ENCODE measurements at regions not wholly inside any gene's neighbourhood (a gene's known extent, or its start where the extent isn't known, plus 50 kb on each side); places are given as distances from the start of the nearest gene placed in this dataset.
"Not testable (repeated sequence)": the region's sequence is repeated elsewhere in the genome, so short reads cannot be mapped to it uniquely, and the experiment has no call there.

DNA sequence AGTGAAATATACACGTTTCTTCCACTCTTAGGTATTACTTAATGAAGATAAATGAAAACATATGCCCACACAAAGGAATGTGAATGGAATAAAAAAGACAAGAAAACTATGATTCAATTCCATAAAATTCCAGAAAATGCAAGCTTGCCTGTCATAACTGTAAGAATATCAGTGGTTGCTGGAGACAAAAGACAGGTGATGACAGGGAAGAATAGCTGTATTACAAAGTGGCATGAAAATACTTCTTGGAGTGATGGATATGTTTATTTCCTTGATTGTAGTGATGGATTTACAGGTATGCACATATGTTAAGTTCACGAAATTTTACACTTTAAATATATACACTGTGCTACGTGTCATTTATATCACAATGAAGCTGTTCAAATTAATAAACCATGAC, 553.3 kb downstream of the HTR1A start:
- no peaks in the 10 kb centered on the region for H3K9me3 ChIP-seq (ENCODE audit: control insufficient read depth in 5 of 5, low read length in 5 of 5)
- no peak overlapping the region for H3K4me3 ChIP-seq (ENCODE audit: low read depth in 1 of 5, low read length in 5 of 5)
- H3K9ac ChIP-seq (ENCODE audit: low read length in 5 of 5), result no peak overlapping the region
- no peaks in the 10 kb centered on the region for H3K36me3 ChIP-seq (ENCODE audit: control insufficient read depth in 5 of 5, insufficient read depth in 5 of 5, low read length in 5 of 5)
- no peak overlapping the region for H3K27ac ChIP-seq (ENCODE audit: low read depth, low read length)
- no peaks in the 10 kb centered on the region for H3K4me1 ChIP-seq (ENCODE audit: control insufficient read depth in 5 of 5, insufficient read depth in 5 of 5, low read length in 5 of 5)
- H3K27me3 ChIP-seq (ENCODE audit: control insufficient read depth in 5 of 5, insufficient read depth in 4 of 5, low read length in 5 of 5), result no peaks in the 10 kb centered on the region

DNA sequence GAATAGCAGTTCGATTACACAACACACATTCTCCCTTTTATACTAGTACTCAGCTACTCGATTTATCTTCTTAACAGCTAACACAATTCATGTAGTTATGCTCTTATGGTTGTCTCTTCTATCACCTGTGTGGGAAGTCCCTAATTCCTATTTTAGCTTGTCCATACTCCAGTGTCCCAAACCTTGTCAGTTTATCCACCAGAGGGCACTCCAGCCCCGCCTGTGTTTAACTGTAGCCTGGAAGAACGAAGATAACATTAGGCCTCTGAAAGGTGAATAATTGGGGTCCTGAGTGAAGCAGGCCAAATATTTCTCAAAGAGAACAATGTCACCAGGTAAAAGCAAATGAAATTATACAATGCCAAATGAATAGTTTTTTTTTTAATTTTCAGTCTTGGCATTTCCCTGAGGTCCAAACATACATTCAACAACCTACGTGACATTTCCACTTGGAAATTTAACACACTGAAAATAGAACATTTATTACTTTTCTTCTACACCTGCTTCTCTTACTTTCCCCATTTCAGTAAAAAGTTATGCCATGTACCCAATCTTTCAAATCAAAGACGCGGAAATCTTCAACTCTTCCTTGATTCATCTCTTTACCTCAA, 560.7 kb downstream of the HTR1A start:
- H3K27me3 ChIP-seq (ENCODE audit: control insufficient read depth in 5 of 5, insufficient read depth in 4 of 5, low read length in 5 of 5), result no peaks in the 10 kb centered on the region
- H3K9ac ChIP-seq (ENCODE audit: low read length in 5 of 5), result no peak overlapping the region
- no peaks in the 10 kb centered on the region for H3K4me1 ChIP-seq (ENCODE audit: control insufficient read depth in 5 of 5, insufficient read depth in 5 of 5, low read length in 5 of 5)
- no peak overlapping the region for H3K27ac ChIP-seq (ENCODE audit: low read depth, low read length)
- H3K36me3 ChIP-seq (ENCODE audit: control insufficient read depth in 5 of 5, insufficient read depth in 5 of 5, low read length in 5 of 5), result no peaks in the 10 kb centered on the region
- H3K9me3 ChIP-seq (ENCODE audit: control insufficient read depth in 5 of 5, low read length in 5 of 5), result no peaks in the 10 kb centered on the region
- H3K4me3 ChIP-seq (ENCODE audit: low read depth in 1 of 5, low read length in 5 of 5), result no peak overlapping the region

DNA sequence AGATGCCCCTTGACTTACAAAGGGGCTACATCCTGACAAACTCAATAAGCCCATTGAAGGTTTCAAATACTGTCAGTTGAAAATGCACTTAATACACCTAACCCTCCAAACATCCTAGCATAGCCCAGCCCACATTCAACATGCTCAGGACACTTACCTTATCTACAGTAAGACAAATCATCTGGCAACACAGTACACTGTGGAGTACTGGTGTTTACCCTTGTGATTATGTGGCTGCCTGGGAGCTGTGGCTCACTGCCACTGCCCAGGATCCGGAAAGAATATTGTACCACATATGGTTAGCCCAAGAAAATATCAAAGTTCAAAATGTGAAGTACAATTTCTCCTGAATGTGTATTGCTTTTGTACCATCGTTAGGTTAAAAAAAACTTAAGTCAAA, 562.2 kb downstream of the HTR1A start:
- Histone ChIP-seq H3K36me3 (ENCODE audit: control insufficient read depth in 5 of 5, insufficient read depth in 5 of 5, low read length in 5 of 5) (no peaks in the 10 kb centered on the region), H3K4me3 (ENCODE audit: low read depth in 1 of 5, low read length in 5 of 5) (no peak overlapping the region), H3K9me3 (ENCODE audit: control insufficient read depth in 5 of 5, low read length in 5 of 5) (no peaks in the 10 kb centered on the region), H3K27ac (ENCODE audit: low read depth, low read length) (no peak overlapping the region), H3K27me3 (ENCODE audit: control insufficient read depth in 5 of 5, insufficient read depth in 4 of 5, low read length in 5 of 5) (no peaks in the 10 kb centered on the region), H3K4me1 (ENCODE audit: control insufficient read depth in 5 of 5, insufficient read depth in 5 of 5, low read length in 5 of 5) (no peaks in the 10 kb centered on the region), H3K9ac (ENCODE audit: low read length in 5 of 5) (no peak overlapping the region)

DNA sequence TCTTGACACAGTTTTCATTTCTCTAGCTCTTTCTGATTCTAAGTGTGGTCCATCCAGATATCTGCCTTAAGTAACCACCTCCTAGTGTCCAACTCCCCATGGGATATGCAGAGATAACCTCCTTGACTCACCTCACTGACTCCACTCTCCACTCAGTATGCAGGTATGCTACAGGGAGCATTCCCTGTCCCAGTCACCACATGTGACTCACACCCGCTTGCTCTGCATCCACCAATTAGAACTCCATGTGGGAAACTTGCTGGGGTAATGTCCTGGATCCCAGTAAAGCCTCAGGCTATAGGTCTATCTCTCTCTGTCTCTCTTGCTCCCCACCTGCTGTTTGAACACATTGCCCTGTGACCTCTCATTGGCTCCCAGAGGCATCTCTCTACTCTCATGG, 563.9 kb downstream of the HTR1A start:
- Histone ChIP-seq H3K36me3 (ENCODE audit: control insufficient read depth in 5 of 5, insufficient read depth in 5 of 5, low read length in 5 of 5) (no peaks in the 10 kb centered on the region), H3K27me3 (ENCODE audit: control insufficient read depth in 5 of 5, insufficient read depth in 4 of 5, low read length in 5 of 5) (no peaks in the 10 kb centered on the region), H3K27ac (ENCODE audit: low read depth, low read length) (no peak overlapping the region), H3K9ac (ENCODE audit: low read length in 5 of 5) (no peak overlapping the region), H3K4me1 (ENCODE audit: control insufficient read depth in 5 of 5, insufficient read depth in 5 of 5, low read length in 5 of 5) (no peaks in the 10 kb centered on the region), H3K4me3 (ENCODE audit: low read depth in 1 of 5, low read length in 5 of 5) (no peak overlapping the region), H3K9me3 (ENCODE audit: control insufficient read depth in 5 of 5, low read length in 5 of 5) (no peaks in the 10 kb centered on the region)

DNA sequence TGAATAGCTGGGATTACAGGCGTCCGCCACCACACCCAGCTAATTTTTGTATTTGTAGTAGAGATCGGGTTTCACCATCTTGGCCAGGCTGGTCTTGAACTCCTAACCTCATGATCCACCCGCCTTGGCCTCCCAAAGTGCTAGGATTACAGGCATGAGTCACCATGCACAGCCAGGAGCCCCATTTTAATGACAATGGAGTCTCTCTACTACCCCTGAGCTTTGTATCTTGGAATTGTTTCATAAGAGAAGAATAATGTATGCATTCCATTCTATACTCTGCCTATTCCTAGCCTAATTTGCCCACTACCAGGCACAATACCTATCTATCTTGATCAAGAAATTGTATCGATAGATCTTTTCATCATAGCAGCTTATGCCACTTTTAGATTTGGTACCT, 574.1 kb downstream of the HTR1A start:
- not testable (repeated sequence) for H3K4me3 ChIP-seq (ENCODE audit: low read depth in 1 of 5, low read length in 5 of 5); H3K27me3 ChIP-seq (ENCODE audit: control insufficient read depth in 5 of 5, insufficient read depth in 4 of 5, low read length in 5 of 5); H3K9me3 ChIP-seq (ENCODE audit: control insufficient read depth in 5 of 5, low read length in 5 of 5); H3K27ac ChIP-seq (ENCODE audit: low read depth, low read length); H3K36me3 ChIP-seq (ENCODE audit: control insufficient read depth in 5 of 5, insufficient read depth in 5 of 5, low read length in 5 of 5); H3K4me1 ChIP-seq (ENCODE audit: control insufficient read depth in 5 of 5, insufficient read depth in 5 of 5, low read length in 5 of 5); H3K9ac ChIP-seq (ENCODE audit: low read length in 5 of 5)

DNA sequence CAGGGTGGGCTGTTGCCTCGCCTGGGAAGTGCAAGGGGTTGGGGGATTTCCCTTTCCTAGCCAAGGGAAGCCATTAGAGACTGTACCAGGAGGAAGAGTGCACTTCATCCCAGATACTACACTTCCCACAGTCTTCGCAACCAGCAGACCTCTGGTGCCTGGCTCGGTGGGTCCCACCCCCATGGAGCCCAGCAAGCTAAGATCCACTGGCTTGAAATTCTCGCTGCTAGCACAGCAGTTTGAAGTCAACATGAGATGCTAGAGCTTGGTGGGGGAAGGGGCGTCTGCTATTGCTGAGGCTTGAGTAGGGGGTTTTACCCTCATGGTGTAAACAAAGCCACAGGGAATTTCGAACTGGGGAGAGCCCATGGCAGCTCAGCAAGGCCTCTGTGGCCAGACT, 586.4 kb downstream of the HTR1A start:
- H3K27ac ChIP-seq (ENCODE audit: low read depth, low read length), result no peak overlapping the region
- no peaks in the 10 kb centered on the region for H3K36me3 ChIP-seq (ENCODE audit: control insufficient read depth in 5 of 5, insufficient read depth in 5 of 5, low read length in 5 of 5)
- H3K9me3 ChIP-seq (ENCODE audit: control insufficient read depth in 5 of 5, low read length in 5 of 5), result no peaks in the 10 kb centered on the region
- no peaks in the 10 kb centered on the region for H3K4me1 ChIP-seq (ENCODE audit: control insufficient read depth in 5 of 5, insufficient read depth in 5 of 5, low read length in 5 of 5)
- no peak overlapping the region for H3K4me3 ChIP-seq (ENCODE audit: low read depth in 1 of 5, low read length in 5 of 5)
- no peak overlapping the region for H3K9ac ChIP-seq (ENCODE audit: low read length in 5 of 5)
- H3K27me3 ChIP-seq (ENCODE audit: control insufficient read depth in 5 of 5, insufficient read depth in 4 of 5, low read length in 5 of 5), result peaks cover 0 to 2% (median 0%) of the 10 kb centered on the region in 5 donors

DNA sequence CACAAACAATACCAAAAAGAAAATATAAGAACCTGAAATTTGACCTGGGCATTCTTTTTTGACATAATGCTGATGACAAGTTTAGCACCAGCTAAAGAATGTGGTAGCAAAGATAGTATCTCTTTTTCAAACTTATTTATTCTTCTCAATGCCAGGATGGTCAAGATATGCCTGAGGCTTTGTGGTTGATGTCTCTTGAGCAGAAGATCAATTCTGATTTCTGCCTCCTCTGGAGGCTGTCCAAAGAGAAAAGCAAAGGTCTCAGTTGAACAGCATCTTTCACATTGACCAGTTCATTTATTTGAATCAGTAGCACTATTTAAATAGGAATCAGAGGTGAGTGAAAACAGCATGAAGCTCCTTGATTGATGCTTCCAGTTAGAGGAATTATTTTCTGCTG, 588.2 kb downstream of the HTR1A start:
- Histone ChIP-seq H3K36me3 (ENCODE audit: control insufficient read depth in 5 of 5, insufficient read depth in 5 of 5, low read length in 5 of 5) (no peaks in the 10 kb centered on the region), H3K27me3 (ENCODE audit: control insufficient read depth in 5 of 5, insufficient read depth in 4 of 5, low read length in 5 of 5) (peaks cover 0 to 2% (median 0%) of the 10 kb centered on the region in 5 donors), H3K9me3 (ENCODE audit: control insufficient read depth in 5 of 5, low read length in 5 of 5) (no peaks in the 10 kb centered on the region), H3K4me3 (ENCODE audit: low read depth in 1 of 5, low read length in 5 of 5) (no peak overlapping the region), H3K4me1 (ENCODE audit: control insufficient read depth in 5 of 5, insufficient read depth in 5 of 5, low read length in 5 of 5) (no peaks in the 10 kb centered on the region), H3K9ac (ENCODE audit: low read length in 5 of 5) (no peak overlapping the region), H3K27ac (ENCODE audit: low read depth, low read length) (no peak overlapping the region)

DNA sequence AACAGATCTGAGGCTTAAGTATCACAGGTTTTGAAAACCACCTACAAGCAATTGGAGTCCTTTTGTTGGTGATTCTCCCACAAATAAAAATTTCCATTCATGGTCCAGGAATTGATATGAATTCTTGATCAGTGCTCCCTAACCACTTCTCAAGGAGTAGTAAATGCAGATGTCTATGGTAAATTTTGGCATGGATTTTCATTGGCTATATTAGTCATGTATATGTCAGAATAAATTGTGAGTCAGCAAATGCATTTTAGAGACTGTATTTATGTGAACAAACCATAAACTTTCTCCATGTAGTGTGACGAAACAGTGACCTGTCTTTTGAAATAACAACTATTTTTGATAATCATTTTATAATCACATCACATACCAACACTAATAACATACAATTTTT, 611.1 kb downstream of the HTR1A start:
- no peaks in the 10 kb centered on the region for H3K27me3 ChIP-seq (ENCODE audit: control insufficient read depth in 5 of 5, insufficient read depth in 4 of 5, low read length in 5 of 5)
- no peaks in the 10 kb centered on the region for H3K4me1 ChIP-seq (ENCODE audit: control insufficient read depth in 5 of 5, insufficient read depth in 5 of 5, low read length in 5 of 5)
- no peaks in the 10 kb centered on the region for H3K9me3 ChIP-seq (ENCODE audit: control insufficient read depth in 5 of 5, low read length in 5 of 5)
- no peaks in the 10 kb centered on the region for H3K36me3 ChIP-seq (ENCODE audit: control insufficient read depth in 5 of 5, insufficient read depth in 5 of 5, low read length in 5 of 5)
- no peak overlapping the region for H3K4me3 ChIP-seq (ENCODE audit: low read depth in 1 of 5, low read length in 5 of 5)
- no peak overlapping the region for H3K9ac ChIP-seq (ENCODE audit: low read length in 5 of 5)
- no peak overlapping the region for H3K27ac ChIP-seq (ENCODE audit: low read depth, low read length)

DNA sequence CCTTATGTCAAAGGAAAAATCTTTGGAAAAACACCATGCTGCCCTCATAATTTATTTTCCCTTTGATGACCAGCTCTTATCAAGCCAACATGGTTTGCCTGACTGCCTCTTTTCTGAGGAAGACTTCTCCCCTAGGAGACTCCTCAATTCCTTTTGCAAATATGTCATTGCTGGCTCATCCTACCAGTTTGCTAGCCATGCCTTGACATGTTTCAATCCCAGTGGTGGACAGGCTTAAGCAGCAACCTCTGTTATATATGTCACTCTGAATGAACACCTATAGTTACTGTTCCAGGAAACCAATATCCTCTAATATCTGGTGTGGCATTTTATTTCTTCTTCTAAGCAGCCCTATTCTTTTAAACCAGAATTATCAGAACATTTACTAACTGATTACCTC, 615.8 kb downstream of the HTR1A start:
- Histone ChIP-seq H3K4me3 (ENCODE audit: low read depth in 1 of 5, low read length in 5 of 5) (no peak overlapping the region), H3K27me3 (ENCODE audit: control insufficient read depth in 5 of 5, insufficient read depth in 4 of 5, low read length in 5 of 5) (no peaks in the 10 kb centered on the region), H3K36me3 (ENCODE audit: control insufficient read depth in 5 of 5, insufficient read depth in 5 of 5, low read length in 5 of 5) (no peaks in the 10 kb centered on the region), H3K4me1 (ENCODE audit: control insufficient read depth in 5 of 5, insufficient read depth in 5 of 5, low read length in 5 of 5) (no peaks in the 10 kb centered on the region), H3K9ac (ENCODE audit: low read length in 5 of 5) (no peak overlapping the region), H3K9me3 (ENCODE audit: control insufficient read depth in 5 of 5, low read length in 5 of 5) (peaks cover 0 to 3% (median 0%) of the 10 kb centered on the region in 5 donors), H3K27ac (ENCODE audit: low read depth, low read length) (no peak overlapping the region)

DNA sequence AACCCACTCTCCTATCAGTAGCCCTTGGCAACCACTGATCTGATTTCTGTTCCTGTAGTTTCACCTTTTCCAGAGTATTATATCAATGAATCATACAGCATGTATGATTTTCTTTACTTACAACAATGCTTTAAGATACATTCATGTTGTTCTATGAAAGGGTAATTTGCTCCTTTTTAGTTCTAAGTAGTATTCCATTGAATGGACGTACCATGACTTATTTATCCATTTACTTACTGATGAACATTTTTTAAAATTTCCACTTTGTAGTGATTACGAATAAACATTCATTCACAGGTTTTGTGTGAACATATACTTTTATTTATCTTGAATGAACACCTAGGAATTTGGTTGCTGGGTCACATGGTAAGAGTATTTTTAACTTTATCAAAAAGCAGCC, 620.8 kb downstream of the HTR1A start:
- H3K9ac ChIP-seq (ENCODE audit: low read length in 5 of 5), result no peak overlapping the region
- no peak overlapping the region for H3K4me3 ChIP-seq (ENCODE audit: low read depth in 1 of 5, low read length in 5 of 5)
- no peaks in the 10 kb centered on the region for H3K36me3 ChIP-seq (ENCODE audit: control insufficient read depth in 5 of 5, insufficient read depth in 5 of 5, low read length in 5 of 5)
- no peaks in the 10 kb centered on the region for H3K4me1 ChIP-seq (ENCODE audit: control insufficient read depth in 5 of 5, insufficient read depth in 5 of 5, low read length in 5 of 5)
- H3K27me3 ChIP-seq (ENCODE audit: control insufficient read depth in 5 of 5, insufficient read depth in 4 of 5, low read length in 5 of 5), result no peaks in the 10 kb centered on the region
- peaks cover 0 to 5% (median 4%) of the 10 kb centered on the region in 5 donors for H3K9me3 ChIP-seq (ENCODE audit: control insufficient read depth in 5 of 5, low read length in 5 of 5)
- H3K27ac ChIP-seq (ENCODE audit: low read depth, low read length), result no peak overlapping the region

DNA sequence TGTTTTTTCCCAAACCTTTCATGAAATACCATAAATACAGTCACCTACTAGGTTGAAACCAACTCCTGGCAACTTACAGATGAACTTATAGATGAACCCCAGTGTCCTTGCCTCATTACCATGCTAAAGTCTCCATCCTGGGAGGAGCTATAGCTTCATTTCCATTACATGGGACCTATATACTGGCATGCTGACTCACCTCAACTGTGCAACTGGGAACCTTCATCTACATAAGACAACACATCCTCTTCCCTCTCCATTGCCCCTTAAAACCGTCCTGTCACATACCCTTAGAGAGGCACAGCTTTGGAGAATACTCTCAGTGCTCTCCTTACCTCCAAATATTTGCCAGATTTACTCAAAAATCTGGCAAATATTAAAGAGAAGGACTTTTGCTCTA, 638.3 kb downstream of the HTR1A start:
- no peak overlapping the region for H3K4me3 ChIP-seq (ENCODE audit: low read depth in 1 of 5, low read length in 5 of 5)
- H3K27ac ChIP-seq (ENCODE audit: low read depth, low read length), result no peak overlapping the region
- no peaks in the 10 kb centered on the region for H3K36me3 ChIP-seq (ENCODE audit: control insufficient read depth in 5 of 5, insufficient read depth in 5 of 5, low read length in 5 of 5)
- H3K9me3 ChIP-seq (ENCODE audit: control insufficient read depth in 5 of 5, low read length in 5 of 5), result peaks cover 0 to 3% (median 0%) of the 10 kb centered on the region in 5 donors
- H3K27me3 ChIP-seq (ENCODE audit: control insufficient read depth in 5 of 5, insufficient read depth in 4 of 5, low read length in 5 of 5), result no peaks in the 10 kb centered on the region
- no peak overlapping the region for H3K9ac ChIP-seq (ENCODE audit: low read length in 5 of 5)
- H3K4me1 ChIP-seq (ENCODE audit: control insufficient read depth in 5 of 5, insufficient read depth in 5 of 5, low read length in 5 of 5), result no peaks in the 10 kb centered on the region
